H9 (cell line): ENCODE measurements at regions not wholly inside any gene's neighbourhood (a gene's known extent, or its start where the extent isn't known, plus 50 kb on each side); places are given as distances from the start of the nearest gene placed in this dataset.

Experiments used
- DNase-seq: peaks from one replicate; pipeline ENCODE4 v3.0.0-alpha.2; 2017
- H2AFZ ChIP-seq: one replicate; pipeline ENCODE4 v1.6.1; 2013; ENCODE audit warnings: mild to moderate bottlenecking, low read length, control low read depth, moderate library complexity
- H2AK5ac ChIP-seq: 2 replicates; pipeline ENCODE4 v1.6.1; 2013; ENCODE audit warnings: low read length, control low read depth, mixed read lengths; ENCODE audit not compliant: insufficient read length
- H2BK120ac ChIP-seq: one replicate; pipeline ENCODE4 v1.6.1; 2013; ENCODE audit warnings: low read depth, mild to moderate bottlenecking, low read length, control low read depth, inconsistent platforms; ENCODE audit not compliant: poor library complexity, severe bottlenecking
- H2BK12ac ChIP-seq: 2 replicates; pipeline ENCODE4 v1.6.1; 2013; ENCODE audit warnings: low read length, control low read depth, mixed read lengths, low read depth; ENCODE audit not compliant: insufficient read length
- H2BK15ac ChIP-seq: 2 replicates; pipeline ENCODE4 v1.6.1; 2013; ENCODE audit warnings: low read depth, low read length, control low read depth
- H2BK20ac ChIP-seq: one replicate; pipeline ENCODE4 v1.6.1; 2013; ENCODE audit warnings: low read depth, mild to moderate bottlenecking, low read length, control low read depth, inconsistent platforms; ENCODE audit not compliant: poor library complexity, severe bottlenecking
- H2BK5ac ChIP-seq: 2 replicates; pipeline ENCODE4 v1.6.1; 2013; ENCODE audit warnings: low read length, control low read depth, mixed read lengths; ENCODE audit not compliant: insufficient read length
- H3K14ac ChIP-seq: 2 replicates; pipeline ENCODE4 v1.6.1; 2013; ENCODE audit warnings: low read length, control low read depth; ENCODE audit not compliant: insufficient read depth
- H3K18ac ChIP-seq: 2 replicates; pipeline ENCODE4 v1.6.1; 2013; ENCODE audit warnings: low read depth, mild to moderate bottlenecking, mixed read lengths, low read length, control low read depth; ENCODE audit not compliant: insufficient read length
- H3K23ac ChIP-seq: 2 replicates; pipeline ENCODE4 v1.6.1; 2013; ENCODE audit warnings: low read length, control low read depth, mixed read lengths, low read depth; ENCODE audit not compliant: insufficient read length
- H3K23me2 ChIP-seq: 2 replicates; pipeline ENCODE4 v1.6.1; 2013; ENCODE audit warnings: low read depth, mild to moderate bottlenecking, mixed read lengths, low read length, control low read depth; ENCODE audit not compliant: insufficient read length, poor library complexity, severe bottlenecking
- H3K27ac ChIP-seq: 2 replicates; pipeline ENCODE4 v1.5.1; 2013; ENCODE audit warnings: low read length, control low read depth, mixed read lengths, low read depth; ENCODE audit not compliant: insufficient read length
- H3K27me3 ChIP-seq: 2 replicates; pipeline ENCODE4 v1.6.1; 2013; ENCODE audit warnings: low read length, control low read depth, inconsistent platforms; ENCODE audit not compliant: insufficient read depth
- H3K4ac ChIP-seq: 2 replicates; pipeline ENCODE4 v1.6.1; 2013; ENCODE audit warnings: low read depth, mild to moderate bottlenecking, control low read depth, inconsistent platforms, low read length, moderate library complexity
- H3K4me1 ChIP-seq: 2 replicates; pipeline ENCODE4 v1.6.1; 2013; ENCODE audit warnings: low read length, control low read depth, inconsistent platforms; ENCODE audit not compliant: insufficient read depth
- H3K4me2 ChIP-seq: 2 replicates; pipeline ENCODE4 v1.6.1; 2013; ENCODE audit warnings: low read length, control low read depth, mixed read lengths; ENCODE audit not compliant: insufficient read length, insufficient read depth
- H3K56ac ChIP-seq: 2 replicates; pipeline ENCODE4 v1.6.1; 2013; ENCODE audit warnings: low read depth, mild to moderate bottlenecking, mixed read lengths, low read length, control low read depth; ENCODE audit not compliant: insufficient read length
- H3K79me1 ChIP-seq: 2 replicates; pipeline ENCODE4 v1.6.1; 2013; ENCODE audit warnings: low read depth, mild to moderate bottlenecking, moderate library complexity, low read length, control low read depth, inconsistent platforms; ENCODE audit not compliant: insufficient read depth, poor library complexity, severe bottlenecking
- H3K79me2 ChIP-seq: 2 replicates; pipeline ENCODE4 v1.6.1; 2013; ENCODE audit warnings: low read length, control low read depth, inconsistent platforms; ENCODE audit not compliant: insufficient read depth
- H3K9ac ChIP-seq: 2 replicates; pipeline ENCODE4 v1.6.1; 2013; ENCODE audit warnings: low read length, control low read depth, mixed read lengths; ENCODE audit not compliant: insufficient read length; ENCODE audit errors: extremely low read depth
- H3K9me3 ChIP-seq: one replicate; pipeline ENCODE4 v1.6.1; 2013; ENCODE audit warnings: low read depth, low read length, inconsistent platforms; ENCODE audit not compliant: control insufficient read depth
- H3T11ph ChIP-seq: one replicate; pipeline ENCODE4 v1.6.1; 2013; ENCODE audit warnings: mild to moderate bottlenecking, low read length, control low read depth, inconsistent platforms
- H4K20me1 ChIP-seq: one replicate; pipeline ENCODE4 v1.6.1; 2013; ENCODE audit not compliant: control insufficient read depth, insufficient read length, insufficient read depth
- H4K5ac ChIP-seq: 2 replicates; pipeline ENCODE4 v1.6.1; 2013; ENCODE audit warnings: low read depth, mild to moderate bottlenecking, mixed read lengths, low read length, control low read depth; ENCODE audit not compliant: insufficient read length
- H4K8ac ChIP-seq: replicated peaks from 2 replicates; pipeline ENCODE4 v1.6.1; 2013; ENCODE audit warnings: low read length, control low read depth, mixed read lengths, low read depth; ENCODE audit not compliant: insufficient read length
- H4K91ac ChIP-seq: 2 replicates; pipeline ENCODE4 v1.6.1; 2013; ENCODE audit warnings: low read depth, mild to moderate bottlenecking, moderate library complexity, mixed read lengths, low read length, control low read depth; ENCODE audit not compliant: insufficient read length
- H3K27ac Mint-ChIP-seq, 3 experiments: 2 replicates in 2 of 3; 3 replicates in 1 of 3; pipeline ENCODE4 v1.8.0; 2020 to 2021; ENCODE audit warnings: mixed read lengths in 3 of 3, mild to moderate bottlenecking in 1 of 3, moderate library complexity in 1 of 3
- H3K27me3 Mint-ChIP-seq: 2 replicates; pipeline ENCODE4 v1.8.0; 2021; ENCODE audit warnings: low read depth, mild to moderate bottlenecking, moderate library complexity, mixed read lengths
- H3K36me3 Mint-ChIP-seq, 3 experiments: 2 replicates in 2 of 3; 3 replicates in 1 of 3; pipeline ENCODE4 v1.8.0; 2020 to 2021; ENCODE audit warnings: low read depth in 3 of 3, mixed read lengths in 3 of 3; ENCODE audit not compliant: insufficient read depth in 1 of 3
- H3K4me1 Mint-ChIP-seq, 2 experiments: 2 replicates each; pipeline ENCODE4 v1.8.0; 2020; ENCODE audit warnings: mixed read lengths in 2 of 2
- H3K4me3 Mint-ChIP-seq, 2 experiments: 2 replicates in 1 of 2; 3 replicates in 1 of 2; pipeline ENCODE4 v1.8.0; 2020 to 2021; ENCODE audit warnings: mild to moderate bottlenecking in 2 of 2, mixed read lengths in 2 of 2, moderate library complexity in 1 of 2
- H3K9me3 Mint-ChIP-seq, 2 experiments: 2 replicates in 1 of 2; 3 replicates in 1 of 2; pipeline ENCODE4 v1.8.0; 2020; ENCODE audit warnings: mild to moderate bottlenecking in 2 of 2, mixed read lengths in 2 of 2, moderate library complexity in 1 of 2
- WGBS: extraction: QIAGEN DNeasy Blood & Tissue Kit; methylation state at CpG from one replicate; pipeline ENCODE4 v1.1.7; 2013; ENCODE audit warnings: missing lambda C conversion rate, low lambda C conversion rate, mixed read lengths; ENCODE audit not compliant: insufficient read length; ENCODE audit errors: extremely low coverage; 5-methylcytosine and 5-hydroxymethylcytosine counted together
- TF ChIP-seq, protein P1 (sequence below): fragments of 200-600 bp; sonication (generic); conservative IDR thresholded peaks from 3 replicates; pipeline ENCODE4 v1.8.0; 2021; ENCODE audit warnings: antibody characterized with exemption, mild to moderate bottlenecking

- H4K8ac ChIP-seq, result no peak overlapping the region
- TF ChIP-seq, protein P1, sequence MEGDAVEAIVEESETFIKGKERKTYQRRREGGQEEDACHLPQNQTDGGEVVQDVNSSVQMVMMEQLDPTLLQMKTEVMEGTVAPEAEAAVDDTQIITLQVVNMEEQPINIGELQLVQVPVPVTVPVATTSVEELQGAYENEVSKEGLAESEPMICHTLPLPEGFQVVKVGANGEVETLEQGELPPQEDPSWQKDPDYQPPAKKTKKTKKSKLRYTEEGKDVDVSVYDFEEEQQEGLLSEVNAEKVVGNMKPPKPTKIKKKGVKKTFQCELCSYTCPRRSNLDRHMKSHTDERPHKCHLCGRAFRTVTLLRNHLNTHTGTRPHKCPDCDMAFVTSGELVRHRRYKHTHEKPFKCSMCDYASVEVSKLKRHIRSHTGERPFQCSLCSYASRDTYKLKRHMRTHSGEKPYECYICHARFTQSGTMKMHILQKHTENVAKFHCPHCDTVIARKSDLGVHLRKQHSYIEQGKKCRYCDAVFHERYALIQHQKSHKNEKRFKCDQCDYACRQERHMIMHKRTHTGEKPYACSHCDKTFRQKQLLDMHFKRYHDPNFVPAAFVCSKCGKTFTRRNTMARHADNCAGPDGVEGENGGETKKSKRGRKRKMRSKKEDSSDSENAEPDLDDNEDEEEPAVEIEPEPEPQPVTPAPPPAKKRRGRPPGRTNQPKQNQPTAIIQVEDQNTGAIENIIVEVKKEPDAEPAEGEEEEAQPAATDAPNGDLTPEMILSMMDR, result no peak
- no peak overlapping the region for H3T11ph ChIP-seq
- H2AK5ac ChIP-seq, result no peak overlapping the region
- H3K4me1 ChIP-seq, result no peaks in the 10 kb centered on the region
- H4K5ac ChIP-seq, result no peak overlapping the region
- no CpG with 5 or more reads among the region's 2 CpGs for WGBS
- H4K91ac ChIP-seq, result no peak overlapping the region
- H3K4me2 ChIP-seq, result no peak overlapping the region
- H3K79me1 ChIP-seq, result no peaks in the 10 kb centered on the region
- no peaks in the 10 kb centered on the region; a peak in 2 of 7 replicates for H3K36me3 Mint-ChIP-seq
- H2BK15ac ChIP-seq, result no peak overlapping the region
- H3K27ac Mint-ChIP-seq, result no peak overlapping the region
- no peaks in the 10 kb centered on the region for H4K20me1 ChIP-seq
- H3K27ac ChIP-seq, result no peak overlapping the region
- no peak for DNase-seq
- H3K4me3 Mint-ChIP-seq, result no peak overlapping the region
- H3K23ac ChIP-seq, result no peak overlapping the region
- H3K23me2 ChIP-seq, result no peaks in the 10 kb centered on the region
- no peak overlapping the region for H2BK20ac ChIP-seq
- no peak overlapping the region for H3K56ac ChIP-seq
- no peak overlapping the region for H2BK12ac ChIP-seq
- H3K18ac ChIP-seq, result no peak overlapping the region
- no peaks in the 10 kb centered on the region for H3K4me1 Mint-ChIP-seq
- H3K9me3 Mint-ChIP-seq, result no peaks in the 10 kb centered on the region
- no peak overlapping the region for H3K4ac ChIP-seq
- H3K27me3 Mint-ChIP-seq, result no peaks in the 10 kb centered on the region
- no peaks in the 10 kb centered on the region for H3K9me3 ChIP-seq
- no peak overlapping the region for H3K9ac ChIP-seq
- H3K79me2 ChIP-seq, result no peaks in the 10 kb centered on the region
- no peak overlapping the region for H2BK5ac ChIP-seq
- no peak overlapping the region for H2BK120ac ChIP-seq
- no peak overlapping the region for H2AFZ ChIP-seq
- no peak overlapping the region for H3K14ac ChIP-seq
- H3K27me3 ChIP-seq, result no peaks in the 10 kb centered on the region
Measured at GRCh38 chrX:5807181-5807580, 421.5 kb downstream of the NLGN4X start.
